Thyroid gland (tissue), 4 donors: ENCODE measurements at regions not wholly inside any gene's neighbourhood (a gene's known extent, or its start where the extent isn't known, plus 50 kb on each side); places are given as distances from the start of the nearest gene placed in this dataset.

Experiments used
- POLR2A ChIP-seq, 2 donors: fragments of 450-650 bp; IDR thresholded peaks; one replicate each; pipeline ENCODE4 v1.6.1; 2017; ENCODE audit warnings: antibody characterized with exemption in 2 of 2, mild to moderate bottlenecking in 2 of 2, moderate library complexity in 1 of 2
- TF ChIP-seq, protein P1 (sequence below), 6 experiments: fragments of 200-600 bp in 3 of 6; fragments of 450-650 bp in 3 of 6; sonication (generic) in 3 of 6; IDR thresholded peaks; one replicate each; pipeline ENCODE4 v1.5.1; 2016 to 2019; ENCODE audit warnings: antibody characterized with exemption in 6 of 6, mild to moderate bottlenecking in 2 of 6, inconsistent platforms in 1 of 6, moderate library complexity in 1 of 6

DNA sequence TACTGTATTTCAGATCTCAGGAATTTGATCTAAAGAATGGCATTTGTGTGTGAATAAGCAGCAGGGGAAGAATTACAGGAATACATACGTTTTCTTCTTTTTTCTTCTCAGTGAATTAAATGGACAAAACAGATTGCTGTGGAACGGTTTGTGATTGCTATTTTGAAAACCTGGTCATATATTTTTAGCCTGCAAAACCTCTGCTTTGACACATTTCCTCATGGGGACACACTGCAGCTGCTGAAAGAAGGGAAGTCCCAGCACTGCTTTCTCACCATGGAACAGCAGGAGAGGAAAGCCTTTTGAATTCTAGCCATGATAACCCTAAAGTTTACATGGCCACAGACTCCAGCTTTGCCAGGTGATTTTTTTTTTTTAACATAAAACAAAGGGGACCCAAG, 315.0 kb downstream of the OXSM start:
- TF ChIP-seq, protein P1, sequence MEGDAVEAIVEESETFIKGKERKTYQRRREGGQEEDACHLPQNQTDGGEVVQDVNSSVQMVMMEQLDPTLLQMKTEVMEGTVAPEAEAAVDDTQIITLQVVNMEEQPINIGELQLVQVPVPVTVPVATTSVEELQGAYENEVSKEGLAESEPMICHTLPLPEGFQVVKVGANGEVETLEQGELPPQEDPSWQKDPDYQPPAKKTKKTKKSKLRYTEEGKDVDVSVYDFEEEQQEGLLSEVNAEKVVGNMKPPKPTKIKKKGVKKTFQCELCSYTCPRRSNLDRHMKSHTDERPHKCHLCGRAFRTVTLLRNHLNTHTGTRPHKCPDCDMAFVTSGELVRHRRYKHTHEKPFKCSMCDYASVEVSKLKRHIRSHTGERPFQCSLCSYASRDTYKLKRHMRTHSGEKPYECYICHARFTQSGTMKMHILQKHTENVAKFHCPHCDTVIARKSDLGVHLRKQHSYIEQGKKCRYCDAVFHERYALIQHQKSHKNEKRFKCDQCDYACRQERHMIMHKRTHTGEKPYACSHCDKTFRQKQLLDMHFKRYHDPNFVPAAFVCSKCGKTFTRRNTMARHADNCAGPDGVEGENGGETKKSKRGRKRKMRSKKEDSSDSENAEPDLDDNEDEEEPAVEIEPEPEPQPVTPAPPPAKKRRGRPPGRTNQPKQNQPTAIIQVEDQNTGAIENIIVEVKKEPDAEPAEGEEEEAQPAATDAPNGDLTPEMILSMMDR (IDR thresholded peaks at IDR 0.05), result no peak
- no peak for TF ChIP-seq POLR2A (IDR thresholded peaks at IDR 0.05)
